ENCODE measurements at regions not wholly inside any gene's neighbourhood (a gene's known extent, or its start where the extent isn't known, plus 50 kb on each side); places are given as distances from the start of the nearest gene placed in this dataset.

DNA sequence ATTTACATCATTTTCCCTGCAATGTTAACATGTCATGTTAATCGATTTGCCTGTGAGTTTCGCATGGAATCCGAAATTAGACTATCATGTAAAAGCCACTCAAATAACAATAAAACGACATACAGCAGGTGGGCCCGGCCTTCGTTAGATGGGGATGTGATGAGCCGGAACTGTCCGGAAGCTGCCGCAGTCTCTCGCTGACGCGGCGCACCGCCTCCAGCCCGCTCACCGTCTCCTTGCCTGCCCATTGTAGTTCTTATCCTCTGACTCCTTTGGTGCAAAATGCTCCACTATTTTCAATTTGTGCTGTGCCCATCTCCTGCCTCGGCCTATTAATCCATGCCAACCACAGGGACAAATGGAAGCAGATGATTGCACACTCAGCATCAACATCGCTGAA lies 877.5 kb upstream of the TENM3 start:
- TF ChIP-seq, protein P1, sequence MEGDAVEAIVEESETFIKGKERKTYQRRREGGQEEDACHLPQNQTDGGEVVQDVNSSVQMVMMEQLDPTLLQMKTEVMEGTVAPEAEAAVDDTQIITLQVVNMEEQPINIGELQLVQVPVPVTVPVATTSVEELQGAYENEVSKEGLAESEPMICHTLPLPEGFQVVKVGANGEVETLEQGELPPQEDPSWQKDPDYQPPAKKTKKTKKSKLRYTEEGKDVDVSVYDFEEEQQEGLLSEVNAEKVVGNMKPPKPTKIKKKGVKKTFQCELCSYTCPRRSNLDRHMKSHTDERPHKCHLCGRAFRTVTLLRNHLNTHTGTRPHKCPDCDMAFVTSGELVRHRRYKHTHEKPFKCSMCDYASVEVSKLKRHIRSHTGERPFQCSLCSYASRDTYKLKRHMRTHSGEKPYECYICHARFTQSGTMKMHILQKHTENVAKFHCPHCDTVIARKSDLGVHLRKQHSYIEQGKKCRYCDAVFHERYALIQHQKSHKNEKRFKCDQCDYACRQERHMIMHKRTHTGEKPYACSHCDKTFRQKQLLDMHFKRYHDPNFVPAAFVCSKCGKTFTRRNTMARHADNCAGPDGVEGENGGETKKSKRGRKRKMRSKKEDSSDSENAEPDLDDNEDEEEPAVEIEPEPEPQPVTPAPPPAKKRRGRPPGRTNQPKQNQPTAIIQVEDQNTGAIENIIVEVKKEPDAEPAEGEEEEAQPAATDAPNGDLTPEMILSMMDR (IDR thresholded peaks at IDR 0.05) = no peak
- TF ChIP-seq POLR2A (IDR thresholded peaks at IDR 0.05) = no peak
